ENCODE measurements at regions not wholly inside any gene's neighbourhood (a gene's known extent, or its start where the extent isn't known, plus 50 kb on each side); places are given as distances from the start of the nearest gene placed in this dataset.

GRCh38 chr2:120583851-120584570 lies 151.7 kb upstream of the GLI2 start:
- no peak for TF ChIP-seq POLR2A (IDR thresholded peaks at IDR 0.05)
- no peak for TF ChIP-seq CTCF (IDR thresholded peaks at IDR 0.05)

Data from vagina (tissue), 2 donors.